WERI-Rb-1 (cell line): ENCODE measurements at regions not wholly inside any gene's neighbourhood (a gene's known extent, or its start where the extent isn't known, plus 50 kb on each side); places are given as distances from the start of the nearest gene placed in this dataset.

ENCODE experiments used
- DNase-seq: peaks from one replicate; pipeline ENCODE4 v3.0.0-alpha.2; 2020
- H3K27ac ChIP-seq: fragments of 250-450 bp; sonication (Bioruptor Pico); 2 replicates; pipeline ENCODE4 v1.5.1; 2020; ENCODE audit warnings: mild to moderate bottlenecking, moderate library complexity
- H3K27me3 ChIP-seq: fragments of 250-450 bp; sonication (Bioruptor Pico); 2 replicates; pipeline ENCODE4 v1.5.1; 2021; ENCODE audit warnings: mild to moderate bottlenecking, low read depth, moderate library complexity; ENCODE audit not compliant: insufficient read depth, severe bottlenecking
- H3K36me3 ChIP-seq: fragments of 250-450 bp; sonication (Bioruptor Pico); 2 replicates; pipeline ENCODE4 v1.5.1; 2020; ENCODE audit warnings: mild to moderate bottlenecking, moderate library complexity
- H3K4me3 ChIP-seq: 2 replicates; pipeline ENCODE4 v1.5.1; 2011; ENCODE audit warnings: low read depth, mild to moderate bottlenecking, control low read depth, low read length
- H3K9me3 ChIP-seq: fragments of 250-450 bp; sonication (Bioruptor Pico); 2 replicates; pipeline ENCODE4 v1.5.1; 2021; ENCODE audit warnings: mild to moderate bottlenecking, moderate library complexity; ENCODE audit not compliant: severe bottlenecking
- CTCF ChIP-seq: IDR thresholded peaks from 2 replicates; pipeline ENCODE4 v1.5.1; 2011; ENCODE audit warnings: low read depth, mild to moderate bottlenecking, control low read depth, inconsistent platforms, low read length

GRCh38 chr15:56839641-56840040, 78.8 kb upstream of the TCF12 start:
- Histone ChIP-seq H3K27ac (no peak overlapping the region), H3K27me3 (no peaks in the 10 kb centered on the region), H3K36me3 (no peaks in the 10 kb centered on the region), H3K4me3 (no peak overlapping the region), H3K9me3 (no peaks in the 10 kb centered on the region)
- no peak for DNase-seq
- no peak for TF ChIP-seq CTCF

- no peak for TF ChIP-seq CTCF
- Histone ChIP-seq H3K27ac (no peak overlapping the region), H3K27me3 (no peaks in the 10 kb centered on the region), H3K4me3 (no peak overlapping the region), H3K36me3 (no peaks in the 10 kb centered on the region), H3K9me3 (no peaks in the 10 kb centered on the region)
- DNase-seq = no peak
These were observed 79.3 kb upstream of the TCF12 start for GRCh38 chr15:56839099-56839498.

GRCh38 chr15:56838085-56838484, 80.4 kb upstream of the TCF12 start:
- no peaks in the 10 kb centered on the region for H3K9me3 ChIP-seq
- no peaks in the 10 kb centered on the region for H3K27me3 ChIP-seq
- no peak overlapping the region for H3K27ac ChIP-seq
- no peak for TF ChIP-seq CTCF
- H3K4me3 ChIP-seq = no peak overlapping the region
- H3K36me3 ChIP-seq = no peaks in the 10 kb centered on the region
- DNase-seq = no peak

GRCh38 chr15:56837273-56837672, 81.2 kb upstream of the TCF12 start:
- no peak for DNase-seq

GRCh38 chr15:56835718-56836171, 82.7 kb upstream of the TCF12 start:
- no peaks in the 10 kb centered on the region for H3K36me3 ChIP-seq
- no peaks in the 10 kb centered on the region for H3K27me3 ChIP-seq
- no peak for DNase-seq
- no peak overlapping the region for H3K27ac ChIP-seq
- no peak for TF ChIP-seq CTCF
- no peak overlapping the region for H3K4me3 ChIP-seq
- no peaks in the 10 kb centered on the region for H3K9me3 ChIP-seq

More at GRCh38 chr15:56837273-56837672, 81.2 kb upstream of the TCF12 start:
- Histone ChIP-seq H3K27me3 (no peaks in the 10 kb centered on the region), H3K9me3 (no peaks in the 10 kb centered on the region), H3K36me3 (no peaks in the 10 kb centered on the region), H3K27ac (no peak overlapping the region), H3K4me3 (no peak overlapping the region)
- no peak for TF ChIP-seq CTCF

- H3K4me3 ChIP-seq = no peak overlapping the region
- no peaks in the 10 kb centered on the region for H3K27me3 ChIP-seq
- H3K27ac ChIP-seq = no peak overlapping the region
- H3K9me3 ChIP-seq = no peaks in the 10 kb centered on the region
- H3K36me3 ChIP-seq = no peaks in the 10 kb centered on the region
- DNase-seq = no peak
- no peak for TF ChIP-seq CTCF
These were observed 86.3 kb upstream of the TCF12 start for GRCh38 chr15:56832125-56832524.
